OCI-LY7 (cell line): ENCODE measurements at regions not wholly inside any gene's neighbourhood (a gene's known extent, or its start where the extent isn't known, plus 50 kb on each side); places are given as distances from the start of the nearest gene placed in this dataset.

Experiments
- EZH2phosphoT487 ChIP-seq: fragments of 200-600 bp; sonication (generic); IDR thresholded peaks from 2 replicates; pipeline ENCODE4 v1.6.1; 2018; ENCODE audit warnings: low read depth, borderline replicate concordance, mild to moderate bottlenecking, mixed run types, antibody characterized with exemption, low read length, moderate library complexity, mixed read lengths
- TF ChIP-seq, protein P1 (sequence below): fragments of 200-600 bp; sonication (generic); conservative IDR thresholded peaks from 2 replicates; pipeline ENCODE4 v1.5.1; 2014; ENCODE audit warnings: mild to moderate bottlenecking, antibody characterized with exemption, low read length, moderate library complexity, mixed read lengths

DNA sequence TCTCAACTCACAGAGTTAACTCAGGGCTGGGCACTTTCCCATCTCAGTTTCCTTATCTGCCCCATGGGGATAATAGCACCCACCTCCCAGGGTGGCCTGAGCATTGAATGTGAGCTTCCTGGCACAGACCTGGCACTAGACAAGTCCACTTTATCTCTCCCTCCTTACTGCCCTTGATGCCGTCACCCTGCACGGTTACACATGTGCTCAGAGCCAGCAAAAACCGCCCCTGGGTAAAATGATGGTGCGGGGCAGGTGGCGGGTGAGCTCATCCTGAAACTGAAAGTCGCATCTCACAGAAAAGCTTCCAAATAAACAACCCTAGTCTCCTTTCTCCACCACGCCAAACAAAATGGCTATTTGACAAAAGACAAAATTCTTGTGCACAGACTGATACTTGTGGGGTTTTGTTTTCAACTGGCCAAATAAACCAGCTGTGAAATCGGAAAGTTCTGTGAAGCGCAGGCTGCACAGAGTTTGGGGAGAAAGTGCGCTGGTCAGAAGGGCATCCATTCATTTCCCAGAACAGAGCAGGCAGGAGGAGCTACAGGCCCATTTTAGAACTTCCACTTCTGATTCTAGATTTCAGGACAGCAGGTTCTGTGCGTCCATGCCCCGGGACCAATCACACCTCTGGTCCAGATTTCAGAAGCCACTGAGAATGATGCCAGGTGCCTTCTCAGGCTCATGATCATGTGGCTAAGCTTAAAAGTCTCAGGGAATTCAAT is 138.1 kb downstream of the SHANK2 start:
- TF ChIP-seq, protein P1, sequence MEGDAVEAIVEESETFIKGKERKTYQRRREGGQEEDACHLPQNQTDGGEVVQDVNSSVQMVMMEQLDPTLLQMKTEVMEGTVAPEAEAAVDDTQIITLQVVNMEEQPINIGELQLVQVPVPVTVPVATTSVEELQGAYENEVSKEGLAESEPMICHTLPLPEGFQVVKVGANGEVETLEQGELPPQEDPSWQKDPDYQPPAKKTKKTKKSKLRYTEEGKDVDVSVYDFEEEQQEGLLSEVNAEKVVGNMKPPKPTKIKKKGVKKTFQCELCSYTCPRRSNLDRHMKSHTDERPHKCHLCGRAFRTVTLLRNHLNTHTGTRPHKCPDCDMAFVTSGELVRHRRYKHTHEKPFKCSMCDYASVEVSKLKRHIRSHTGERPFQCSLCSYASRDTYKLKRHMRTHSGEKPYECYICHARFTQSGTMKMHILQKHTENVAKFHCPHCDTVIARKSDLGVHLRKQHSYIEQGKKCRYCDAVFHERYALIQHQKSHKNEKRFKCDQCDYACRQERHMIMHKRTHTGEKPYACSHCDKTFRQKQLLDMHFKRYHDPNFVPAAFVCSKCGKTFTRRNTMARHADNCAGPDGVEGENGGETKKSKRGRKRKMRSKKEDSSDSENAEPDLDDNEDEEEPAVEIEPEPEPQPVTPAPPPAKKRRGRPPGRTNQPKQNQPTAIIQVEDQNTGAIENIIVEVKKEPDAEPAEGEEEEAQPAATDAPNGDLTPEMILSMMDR = no peak
- TF ChIP-seq EZH2phosphoT487 = no peak
